H1 (cell line): ENCODE measurements at regions not wholly inside any gene's neighbourhood (a gene's known extent, or its start where the extent isn't known, plus 50 kb on each side); places are given as distances from the start of the nearest gene placed in this dataset.

Experiments
- CTCF ChIA-PET: fragments of 300-600 bp; sonication (Branson Sonifier 250); formaldehyde crosslinking; loops from one replicate; lab custom pipeline; 2021; ENCODE audit not compliant: partially characterized antibody; lab: Charles Lee
- POLR2A ChIA-PET: fragments of 300-600 bp; sonication (Branson Sonifier 250); formaldehyde crosslinking; loops from one replicate; lab custom pipeline; 2021; ENCODE audit warnings: inconsistent platforms; ENCODE audit not compliant: partially characterized antibody; lab: Charles Lee
- DNase-seq, 2 experiments: peaks; one replicate each; pipeline versions ENCODE4 v3.0.0 to v3.0.0-alpha.2; 2010 to 2022; ENCODE audit warnings: low spot score in 2 of 2, low read depth in 1 of 2, mixed read lengths in 1 of 2
- FAIRE-seq: peaks from 2 replicates; lab custom pipeline; 2011; peaks lifted over from hg19 to GRCh38; lab: Jason Lieb, UNC
- H2AFZ ChIP-seq: 2 replicates; pipeline ENCODE4 v1.8.1; 2012; ENCODE audit warnings: low read length, inconsistent platforms
- H2AK5ac ChIP-seq: 2 replicates; pipeline ENCODE4 v1.6.1; 2013; ENCODE audit warnings: low read depth, low read length
- H2BK120ac ChIP-seq: replicated peaks from 2 replicates; pipeline ENCODE3; 2013; ENCODE audit warnings: low read depth, low read length, inconsistent platforms
- H2BK12ac ChIP-seq: 2 replicates; pipeline ENCODE4 v1.6.1; 2013; ENCODE audit warnings: low read depth, low read length
- H2BK15ac ChIP-seq: 2 replicates; pipeline ENCODE4 v1.6.1; 2013; ENCODE audit warnings: low read length
- H2BK20ac ChIP-seq: 2 replicates; pipeline ENCODE4 v1.6.1; 2013; ENCODE audit warnings: low read length
- H2BK5ac ChIP-seq: 2 replicates; pipeline ENCODE4 v1.6.1; 2013; ENCODE audit warnings: low read depth, low read length
- H3K14ac ChIP-seq: 2 replicates; pipeline ENCODE4 v1.6.1; 2013; ENCODE audit warnings: inconsistent platforms; ENCODE audit not compliant: insufficient read length
- H3K18ac ChIP-seq: 2 replicates; pipeline ENCODE4 v1.6.1; 2013; ENCODE audit warnings: low read length; ENCODE audit errors: extremely low read depth
- H3K23ac ChIP-seq: 2 replicates; pipeline ENCODE4 v1.6.1; 2013; ENCODE audit warnings: inconsistent platforms; ENCODE audit not compliant: insufficient read length
- H3K23me2 ChIP-seq: 2 replicates; pipeline ENCODE4 v1.6.1; 2013; ENCODE audit warnings: low read depth, low read length
- H3K27ac ChIP-seq: 2 replicates; pipeline ENCODE4 v1.6.1; 2011; ENCODE audit warnings: low read depth, low read length, inconsistent platforms
- H3K27me3 ChIP-seq, 4 experiments: replicated peaks in 1 of 4; 1 replicate in 1 of 4; 2 replicates in 3 of 4; pipeline versions ENCODE4 v1.6.1 to v1.8.1; 2011 to 2013; ENCODE audit warnings: low read length in 3 of 4, mild to moderate bottlenecking in 3 of 4, inconsistent platforms in 2 of 4, mixed read lengths in 2 of 4, moderate library complexity in 1 of 4; ENCODE audit not compliant: control insufficient read depth in 3 of 4, insufficient read depth in 3 of 4; ENCODE audit errors: extremely low read depth in 1 of 4
- H3K36me3 ChIP-seq, 4 experiments: 2 replicates each; pipeline versions ENCODE4 v1.6.1 to v1.8.1; 2011 to 2013; ENCODE audit warnings: mild to moderate bottlenecking in 4 of 4, low read length in 3 of 4, moderate library complexity in 2 of 4, control low read depth in 1 of 4, inconsistent platforms in 1 of 4; ENCODE audit not compliant: insufficient read depth in 4 of 4, control insufficient read depth in 2 of 4
- H3K4ac ChIP-seq: replicated peaks from 2 replicates; pipeline ENCODE3; 2013; ENCODE audit warnings: low read length, low read depth, mixed read lengths, inconsistent platforms; ENCODE audit not compliant: insufficient read length
- H3K4me1 ChIP-seq, 4 experiments: replicated peaks in 1 of 4; 1 replicate in 1 of 4; 2 replicates in 3 of 4; pipeline versions ENCODE4 v1.6.1 to v1.8.1; 2011 to 2013; ENCODE audit warnings: low read length in 3 of 4, inconsistent platforms in 2 of 4, mixed read lengths in 1 of 4; ENCODE audit not compliant: insufficient read depth in 4 of 4, control insufficient read depth in 3 of 4
- H3K4me2 ChIP-seq, 2 experiments: 2 replicates each; pipeline versions ENCODE4 v1.6.1 to v1.8.1; 2011 to 2013; ENCODE audit warnings: low read depth in 2 of 2, low read length in 2 of 2, control low read depth in 1 of 2, inconsistent platforms in 1 of 2, mild to moderate bottlenecking in 1 of 2; ENCODE audit not compliant: insufficient read depth in 1 of 2
- H3K4me3 ChIP-seq, 4 experiments: fragments of 200-600, 300-600 bp in 1 of 4; sonication (generic), shearing (Covaris generic), sonication (Bioruptor Twin) in 1 of 4; 2 replicates each; pipeline versions ENCODE4 v1.5.1 to v1.8.1; 2011 to 2016; ENCODE audit warnings: low read length in 4 of 4, low read depth in 3 of 4, control low read depth in 2 of 4, inconsistent platforms in 2 of 4, mild to moderate bottlenecking in 2 of 4, mixed read lengths in 1 of 4, moderate library complexity in 1 of 4; ENCODE audit not compliant: insufficient read depth in 2 of 4; ENCODE audit errors: extremely low read depth in 1 of 4
- H3K56ac ChIP-seq: replicated peaks from 2 replicates; pipeline ENCODE3; 2013; ENCODE audit warnings: low read depth, mild to moderate bottlenecking, mixed read lengths, low read length, inconsistent platforms; ENCODE audit not compliant: insufficient read length
- H3K79me1 ChIP-seq: 2 replicates; pipeline ENCODE4 v1.6.1; 2013; ENCODE audit warnings: low read depth, low read length, control low read depth
- H3K79me2 ChIP-seq, 2 experiments: 2 replicates each; pipeline versions ENCODE4 v1.6.1 to v1.8.1; 2012 to 2013; ENCODE audit warnings: low read length in 2 of 2, mild to moderate bottlenecking in 2 of 2, inconsistent platforms in 1 of 2; ENCODE audit not compliant: insufficient read depth in 2 of 2, control insufficient read depth in 1 of 2
- H3K9ac ChIP-seq, 4 experiments: replicated peaks in 1 of 4; 1 replicate in 1 of 4; 2 replicates in 3 of 4; pipeline versions ENCODE4 v1.6.1 to v1.8.1; 2011 to 2013; ENCODE audit warnings: low read depth in 3 of 4, low read length in 3 of 4, control low read depth in 2 of 4, mild to moderate bottlenecking in 2 of 4, moderate library complexity in 2 of 4, inconsistent platforms in 1 of 4; ENCODE audit errors: extremely low read depth in 1 of 4
- H3K9me3 ChIP-seq, 2 experiments: 2 replicates each; pipeline versions ENCODE4 v1.6.1 to v1.8.1; 2012 to 2013; ENCODE audit warnings: mild to moderate bottlenecking in 2 of 2, moderate library complexity in 2 of 2, control low read depth in 1 of 2, inconsistent platforms in 1 of 2, low read depth in 1 of 2, low read length in 1 of 2, mixed read lengths in 1 of 2; ENCODE audit not compliant: insufficient read depth in 2 of 2
- H4K20me1 ChIP-seq, 2 experiments: replicated peaks in 1 of 2; 2 replicates each; pipeline versions ENCODE3 to v1.8.1; 2011 to 2013; ENCODE audit warnings: inconsistent platforms in 2 of 2, low read length in 2 of 2, mild to moderate bottlenecking in 1 of 2; ENCODE audit not compliant: insufficient read depth in 2 of 2, control insufficient read depth in 1 of 2
- H4K5ac ChIP-seq: 2 replicates; pipeline ENCODE4 v1.6.1; 2013; ENCODE audit warnings: low read length, low read depth, mixed read lengths, inconsistent platforms; ENCODE audit not compliant: insufficient read length
- H4K8ac ChIP-seq: 2 replicates; pipeline ENCODE4 v1.8.0; 2013; ENCODE audit warnings: mild to moderate bottlenecking, moderate library complexity, low read length, inconsistent platforms; ENCODE audit not compliant: insufficient read depth; ENCODE audit errors: extremely low read depth
- H4K91ac ChIP-seq: replicated peaks from 2 replicates; pipeline ENCODE3; 2013; ENCODE audit warnings: low read length, mixed read lengths, inconsistent platforms; ENCODE audit not compliant: insufficient read length
- ATF3 ChIP-seq: IDR thresholded peaks from 2 replicates; pipeline ENCODE4 v1.6.1; 2011; ENCODE audit warnings: low read depth, mild to moderate bottlenecking, low read length; ENCODE audit not compliant: insufficient read depth
- BACH1 ChIP-seq: IDR thresholded peaks from 2 replicates; pipeline ENCODE4 v1.6.1; 2012; ENCODE audit warnings: low read length, improper control_type of control experiment
- BCL11A ChIP-seq, 2 experiments: IDR thresholded peaks; one replicate each; pipeline ENCODE4 v1.6.1; 2011; ENCODE audit warnings: low read depth in 2 of 2, low read length in 2 of 2, mild to moderate bottlenecking in 2 of 2
- CHD1 ChIP-seq: IDR thresholded peaks from 2 replicates; pipeline ENCODE4 v1.6.1; 2012; ENCODE audit warnings: low read depth, low read length, improper control_type of control experiment
- CREB1 ChIP-seq: IDR thresholded peaks from 2 replicates; pipeline ENCODE4 v1.6.1; 2012; ENCODE audit warnings: inconsistent platforms
- GABPA ChIP-seq: IDR thresholded peaks from 2 replicates; pipeline ENCODE4 v1.6.1; 2011; ENCODE audit warnings: mild to moderate bottlenecking, low read length, moderate library complexity, borderline replicate concordance; ENCODE audit not compliant: insufficient read depth
- JUND ChIP-seq: IDR thresholded peaks from 2 replicates; pipeline ENCODE4 v1.6.1; 2011; ENCODE audit warnings: mild to moderate bottlenecking, improper control_type of control experiment, low read length
- KDM4A ChIP-seq: IDR thresholded peaks from one replicate; pipeline ENCODE4 v1.7.1; 2012; ENCODE audit warnings: low read depth, mild to moderate bottlenecking, moderate library complexity, low read length, inconsistent platforms; ENCODE audit not compliant: severe bottlenecking
- KDM5A ChIP-seq: fragments of 200-600 bp; IDR thresholded peaks from 2 replicates; pipeline ENCODE4 v1.7.1; 2012; ENCODE audit warnings: mild to moderate bottlenecking, low read length, inconsistent platforms, mixed read lengths
- POLR2AphosphoS5 ChIP-seq: IDR thresholded peaks from 2 replicates; pipeline ENCODE4 v1.6.1; 2011; ENCODE audit warnings: low read depth, low read length
- RAD21 ChIP-seq, 2 experiments: IDR thresholded peaks in 1 of 2; conservative IDR thresholded peaks in 1 of 2; 2 replicates each; pipeline ENCODE4 v1.6.1; 2011; ENCODE audit warnings: low read depth in 2 of 2, low read length in 2 of 2, improper control_type of control experiment in 1 of 2, inconsistent platforms in 1 of 2, mild to moderate bottlenecking in 1 of 2, moderate library complexity in 1 of 2
- WGBS, 2 experiments: shearing (Covaris generic) in 1 of 2; methylation state at CpG; one replicate each; pipeline versions ENCODE4 v1.1.6 to v1.1.7; 2013 to 2015; ENCODE audit warnings: low lambda C conversion rate in 2 of 2, mixed read lengths in 2 of 2, inconsistent platforms in 1 of 2, low coverage in 1 of 2, missing lambda C conversion rate in 1 of 2; ENCODE audit not compliant: insufficient replicate concordance in 2 of 2, insufficient coverage in 1 of 2, insufficient read length in 1 of 2; ENCODE audit errors: extremely low coverage in 1 of 2, missing lambda C conversion rate in 1 of 2; 5-methylcytosine and 5-hydroxymethylcytosine counted together

GRCh38 chr2:206387808-206388207, 55.5 kb upstream of the ADAM23 start:
- Histone ChIP-seq H4K5ac (no peak overlapping the region), H3K79me1 (no peaks in the 10 kb centered on the region), H3K4me1 (no peaks in the 10 kb centered on the region), H3K4ac (no peak overlapping the region), H3K14ac (no peak overlapping the region), H3K23me2 (no peaks in the 10 kb centered on the region), H2BK5ac (no peak overlapping the region), H3K36me3 (no peaks in the 10 kb centered on the region), H3K79me2 (no peaks in the 10 kb centered on the region), H3K23ac (no peak overlapping the region), H3K18ac (no peak overlapping the region), H4K20me1 (no peaks in the 10 kb centered on the region)
- no peak for FAIRE-seq
- WGBS, 2 experiments = 85% methylated on average over 3 of the region's 3 CpGs; no CpG with 5 or more reads in 1 of the 2 experiments
- TF ChIP-seq GABPA = no peak
- TF ChIP-seq KDM5A = no peak
- no peak for TF ChIP-seq BCL11A (IDR thresholded peaks at IDR 0.05; ENCODE audit: low read depth in 2 of 2, low read length in 2 of 2)
- no peak for TF ChIP-seq JUND
- TF ChIP-seq CREB1 = no peak
- no peak for TF ChIP-seq RAD21 (IDR thresholded peaks at IDR 0.05 in 1 of 2, conservative IDR thresholded peaks at IDR 0.05 in 1 of 2; ENCODE audit: low read depth in 2 of 2, low read length in 2 of 2)
- TF ChIP-seq BACH1 = no peak
- no peak for TF ChIP-seq ATF3
- no peak for TF ChIP-seq KDM4A
- no peak for TF ChIP-seq POLR2AphosphoS5
- TF ChIP-seq CHD1 = no peak
- TF ChIP-seq, all 59 proteins: peak for 0
- H3K9ac ChIP-seq = no peak overlapping the region
- H3K56ac ChIP-seq = no peak overlapping the region
- CTCF ChIA-PET = interaction anchor here (1.0 kb wide), 1 partner anchor 285 kb away, joined by 4 read pairs; no protein-coding TSS in a partner anchor
- DNase-seq = no peak
- peaks cover 2 to 6% of the 10 kb centered on the region in 2 experiments; a peak in 2 of 4 replicates for H3K9me3 ChIP-seq
- POLR2A ChIA-PET = no interaction called here
- H2BK15ac ChIP-seq = no peak overlapping the region
- no peak overlapping the region for H3K4me2 ChIP-seq
- H4K91ac ChIP-seq = no peak overlapping the region
- no peak overlapping the region for H3K27ac ChIP-seq
- H2AFZ ChIP-seq = no peak overlapping the region
- H4K8ac ChIP-seq = no peak overlapping the region
- no peak overlapping the region for H2BK120ac ChIP-seq
- no peaks in the 10 kb centered on the region for H3K27me3 ChIP-seq
- H3K4me3 ChIP-seq = no peak overlapping the region
- no peak overlapping the region for H2AK5ac ChIP-seq
- no peak overlapping the region for H2BK12ac ChIP-seq
- no peak overlapping the region for H2BK20ac ChIP-seq
